Right kidney (tissue), 1 donor: ENCODE measurements at regions not wholly inside any gene's neighbourhood (a gene's known extent, or its start where the extent isn't known, plus 50 kb on each side); places are given as distances from the start of the nearest gene placed in this dataset.

ENCODE experiments used
- DNase-seq: peaks from one replicate; pipeline ENCODE4 v3.0.0-alpha.2; 2016

DNA sequence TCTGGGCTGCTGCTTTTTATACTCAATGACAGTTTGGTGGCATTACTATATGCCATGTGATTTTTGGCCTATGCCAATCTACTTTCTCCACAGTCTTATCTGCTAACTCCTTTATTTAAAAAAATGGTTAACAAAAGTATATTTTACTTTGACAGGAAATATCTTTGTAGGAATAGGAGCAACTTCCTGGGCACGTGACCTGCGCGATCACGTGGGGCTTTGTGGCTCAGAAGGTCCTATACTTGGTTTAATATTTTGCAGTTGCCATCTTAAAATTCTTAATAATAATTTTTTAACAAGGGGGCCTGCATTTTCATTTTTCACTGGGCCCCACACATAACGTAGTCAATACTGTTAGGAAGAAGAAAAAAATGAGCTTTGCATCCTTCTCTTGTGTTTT lies 249.7 kb downstream of the ACTR3 start:
- no peak for DNase-seq

GRCh38 chr2:114156366-114157056 lies 266.6 kb downstream of the ACTR3 start:
- DNase-seq: no peak

DNA sequence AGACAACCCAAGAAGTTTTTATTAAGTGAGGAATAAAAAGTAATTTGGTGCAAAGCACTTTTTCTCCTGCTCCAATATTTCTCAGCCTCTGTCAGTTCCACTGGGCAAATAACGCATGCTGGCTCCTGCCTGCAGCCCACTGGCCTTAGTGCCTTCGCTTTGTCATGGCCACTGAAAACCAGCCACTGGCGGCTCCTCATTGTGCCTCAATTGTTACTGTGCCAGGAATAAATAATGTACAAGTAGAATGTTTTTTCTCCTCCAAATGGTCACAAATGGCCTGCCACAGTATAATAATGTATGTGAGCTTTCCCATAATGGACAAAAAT lies 267.1 kb downstream of the ACTR3 start:
- no peak for DNase-seq

- no peak for DNase-seq
Measured at GRCh38 chr2:114160263-114160981, 270.5 kb downstream of the ACTR3 start.

DNA sequence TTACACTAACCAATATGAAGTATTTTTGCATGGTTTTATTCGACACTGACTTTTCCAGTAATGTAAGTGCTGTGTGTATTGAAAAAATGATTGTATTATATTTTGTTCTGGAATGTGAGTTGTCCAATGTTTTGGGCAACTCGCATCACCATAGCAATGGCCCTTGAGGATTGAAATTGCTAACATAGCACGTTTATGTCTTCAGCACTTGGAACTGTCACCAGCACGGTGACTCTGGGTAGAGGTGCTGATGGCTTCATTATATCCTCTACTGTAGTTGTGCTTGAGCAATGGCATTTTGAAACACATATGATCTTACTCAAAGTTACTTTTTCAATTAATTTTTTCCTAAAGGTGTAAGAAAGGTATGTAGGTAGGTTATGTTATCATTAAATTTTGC lies 271.5 kb downstream of the ACTR3 start:
- DNase-seq: no peak

DNA sequence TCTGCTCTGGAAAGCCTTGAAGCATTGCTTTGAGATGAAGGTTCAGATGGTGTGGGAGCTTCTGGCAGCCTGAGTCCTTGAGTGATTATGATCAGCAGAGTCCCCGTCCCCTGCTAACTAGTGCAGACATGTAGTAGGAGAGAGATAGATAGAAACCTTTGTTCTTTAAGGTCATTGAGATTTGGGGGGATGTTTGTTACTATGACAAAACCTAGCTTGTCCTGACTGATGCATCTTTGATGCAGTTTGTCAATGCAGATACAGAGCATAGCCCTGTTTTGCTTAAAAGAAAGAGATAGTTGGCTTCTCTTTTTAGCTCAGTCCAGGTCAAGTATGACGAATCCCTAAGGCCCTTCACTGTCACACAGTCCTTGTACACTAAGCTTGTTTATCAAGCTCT lies 274.6 kb upstream of the DPP10 start:
- no peak for DNase-seq

GRCh38 chr2:114170070-114170469 lies 272.4 kb upstream of the DPP10 start:
- DNase-seq: no peak

- DNase-seq: no peak
Measured at GRCh38 chr2:114175507-114175906, 266.9 kb upstream of the DPP10 start.

- DNase-seq: no peak
Measured at GRCh38 chr2:114185501-114185900, 256.9 kb upstream of the DPP10 start.

GRCh38 chr2:114192362-114192761 lies 250.1 kb upstream of the DPP10 start:
- DNase-seq: no peak

- DNase-seq: no peak
Measured at GRCh38 chr2:114201781-114202180, 240.7 kb upstream of the DPP10 start.

- DNase-seq: no peak
Measured at GRCh38 chr2:114203679-114204078, 238.8 kb upstream of the DPP10 start.

DNA sequence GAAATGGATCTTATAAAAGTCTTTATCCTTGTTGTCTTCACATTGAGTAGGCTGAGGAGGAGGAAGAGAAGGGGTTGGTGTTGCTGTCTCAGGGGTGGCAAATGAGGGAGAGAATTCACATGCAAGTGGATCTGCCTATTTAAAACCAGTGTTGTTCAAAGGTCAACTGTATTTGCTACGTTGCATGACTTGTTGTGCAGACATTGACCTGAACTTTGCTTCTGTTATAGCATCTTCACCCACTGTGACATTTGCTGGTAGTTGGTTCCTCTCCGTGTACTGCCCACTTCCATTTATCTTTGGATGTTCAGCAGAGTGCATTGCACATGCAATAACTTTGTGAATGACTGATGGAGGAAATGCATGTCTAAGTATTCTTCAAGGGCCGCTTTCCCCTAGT lies 228.6 kb upstream of the DPP10 start:
- no peak for DNase-seq

- DNase-seq: no peak
Measured at GRCh38 chr2:114218383-114218782, 224.1 kb upstream of the DPP10 start.

DNA sequence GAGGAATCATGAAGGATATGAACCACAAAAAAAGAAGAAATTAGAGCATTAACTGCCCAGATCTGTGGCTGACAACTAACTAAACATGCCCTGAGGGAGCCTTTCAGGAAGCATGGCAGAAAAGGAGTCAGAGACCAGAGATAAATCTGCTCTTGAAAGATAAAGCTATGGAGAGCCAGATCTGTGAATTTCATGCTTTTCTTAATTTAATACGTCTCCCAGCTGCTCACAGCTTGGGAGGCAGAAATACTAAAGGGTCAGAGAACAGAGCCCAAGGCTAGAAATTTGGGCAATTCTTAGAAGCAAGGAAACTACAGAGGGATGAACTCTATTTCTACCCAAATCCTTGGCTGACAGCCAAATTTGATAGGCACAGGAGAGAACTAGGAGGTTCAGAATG lies 223.0 kb upstream of the DPP10 start:
- no peak for DNase-seq

GRCh38 chr2:114222344-114222743 lies 220.1 kb upstream of the DPP10 start:
- no peak for DNase-seq

- no peak for DNase-seq
Measured at GRCh38 chr2:114231921-114232320, 210.5 kb upstream of the DPP10 start.

DNA sequence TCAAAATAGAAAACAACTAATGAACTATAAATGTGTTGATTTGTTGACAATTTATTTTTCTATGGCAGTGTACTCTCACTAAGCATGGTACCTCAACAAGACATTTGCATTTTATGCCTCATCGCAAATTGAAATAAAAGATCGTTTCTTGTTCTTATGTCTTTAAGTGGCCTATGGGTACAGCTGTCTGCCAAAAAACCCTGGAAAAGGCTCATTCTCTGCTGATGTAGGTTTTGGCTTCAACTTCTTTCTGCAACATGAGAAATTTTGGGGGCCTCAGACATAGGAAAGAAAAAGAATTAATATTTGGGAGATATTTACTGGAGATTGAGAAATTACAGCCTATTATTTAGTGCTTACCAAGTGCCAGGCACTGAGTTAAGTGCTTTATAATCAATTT lies 205.1 kb upstream of the DPP10 start:
- DNase-seq: no peak

DNA sequence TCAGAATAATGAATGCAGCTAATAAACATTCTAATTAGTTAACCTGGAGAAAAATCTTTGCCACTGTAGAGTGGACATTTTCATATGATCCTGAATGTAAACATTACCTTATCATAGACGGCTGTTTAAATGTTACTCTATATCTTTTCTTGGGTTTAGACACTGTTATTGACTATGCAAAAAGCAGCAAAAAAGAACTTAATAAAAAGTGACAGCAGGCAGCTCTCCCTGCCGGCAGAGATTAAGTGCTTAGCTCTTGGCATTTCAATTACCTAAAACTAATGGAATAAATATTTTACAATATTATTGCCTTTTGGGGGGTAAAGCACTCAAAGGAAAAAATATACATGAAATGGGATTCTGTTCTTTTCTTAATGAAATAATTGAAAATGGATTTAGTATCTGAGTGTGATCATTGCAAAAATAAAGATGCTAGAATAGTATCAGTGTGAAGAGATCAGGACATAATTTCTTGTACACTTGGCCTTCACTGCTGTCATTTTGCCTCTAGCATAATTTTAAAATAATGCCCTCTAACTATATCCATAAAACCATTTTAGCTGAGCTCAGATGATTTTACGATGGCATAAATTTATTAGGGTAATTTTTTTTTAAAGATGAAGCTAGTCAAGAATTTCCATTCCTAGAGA lies 203.4 kb upstream of the DPP10 start:
- no peak for DNase-seq

- no peak for DNase-seq
Measured at GRCh38 chr2:114248648-114249047, 193.8 kb upstream of the DPP10 start.

DNA sequence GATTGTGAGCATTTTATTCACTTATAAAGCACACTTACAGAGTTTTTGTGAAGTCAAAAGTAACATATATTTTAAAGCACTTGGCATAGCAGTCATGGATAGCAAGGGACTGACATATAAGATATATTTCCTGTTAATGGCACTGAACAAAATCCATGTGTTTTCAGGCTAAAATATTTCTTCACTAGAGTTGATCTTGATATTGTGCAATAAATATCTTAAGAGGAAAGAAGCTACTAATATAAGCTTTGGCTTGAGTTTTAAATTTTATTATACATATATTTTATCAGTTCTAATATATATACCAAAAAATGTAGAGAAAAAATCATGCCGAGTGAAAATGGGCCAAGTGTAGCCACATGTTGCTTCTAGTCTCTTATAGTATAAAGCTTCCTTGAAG lies 189.7 kb upstream of the DPP10 start:
- DNase-seq: no peak

DNA sequence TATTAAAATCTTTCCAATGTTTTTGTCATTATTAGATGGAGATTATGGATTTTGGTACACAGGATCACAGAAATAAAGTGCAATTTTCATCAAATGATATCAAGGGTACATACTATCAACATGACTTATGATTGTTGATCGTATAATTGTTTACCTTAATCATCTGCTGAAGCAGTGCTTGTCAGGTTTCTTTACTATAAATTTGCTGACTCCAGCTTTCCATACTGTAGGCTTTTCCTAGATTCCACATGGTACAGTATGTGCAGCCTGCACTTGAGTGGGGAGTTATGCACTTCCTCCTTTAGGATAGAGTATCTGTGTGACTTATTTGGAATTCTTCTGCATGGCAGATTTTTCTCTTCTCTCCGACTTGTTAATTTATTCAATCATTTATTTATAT lies 187.6 kb upstream of the DPP10 start:
- no peak for DNase-seq

GRCh38 chr2:114259389-114259788 lies 183.1 kb upstream of the DPP10 start:
- no peak for DNase-seq

DNA sequence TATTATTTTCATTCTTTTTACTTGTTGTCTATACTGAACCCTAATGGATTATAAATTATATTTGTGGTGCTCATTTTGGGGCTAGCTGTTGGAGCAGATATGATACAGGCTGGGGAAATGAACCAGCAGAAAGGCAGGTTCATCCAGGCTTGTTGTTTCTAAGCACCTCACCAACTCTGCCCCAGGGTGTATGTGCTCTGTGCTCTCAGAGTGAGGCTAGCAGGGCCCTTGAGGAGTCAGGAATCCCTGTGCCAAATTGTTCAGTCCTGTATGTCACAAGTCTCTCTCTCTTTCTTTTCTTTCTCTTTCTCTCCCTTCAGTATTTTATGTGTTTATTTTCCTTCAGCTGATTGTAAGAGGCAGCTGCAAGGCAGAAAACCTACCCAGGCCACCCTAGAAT lies 181.1 kb upstream of the DPP10 start:
- no peak for DNase-seq
